Mucosa of stomach (tissue), 1 donor: ENCODE measurements at regions not wholly inside any gene's neighbourhood (a gene's known extent, or its start where the extent isn't known, plus 50 kb on each side); places are given as distances from the start of the nearest gene placed in this dataset.

Source experiments
- H3K27me3 ChIP-seq: one replicate; pipeline ENCODE4 v1.7.0; 2013; ENCODE audit warnings: mild to moderate bottlenecking, low read length; ENCODE audit not compliant: control insufficient read depth, insufficient read depth
- H3K36me3 ChIP-seq: one replicate; pipeline ENCODE4 v1.7.0; 2013; ENCODE audit warnings: low read length; ENCODE audit not compliant: control insufficient read depth, insufficient read depth
- H3K4me1 ChIP-seq: one replicate; pipeline ENCODE4 v1.7.0; 2013; ENCODE audit warnings: mild to moderate bottlenecking, low read length; ENCODE audit not compliant: control insufficient read depth, insufficient read depth
- H3K4me3 ChIP-seq: one replicate; pipeline ENCODE4 v1.7.0; 2013; ENCODE audit warnings: low read length
- H3K9ac ChIP-seq: one replicate; pipeline ENCODE4 v1.7.0; 2013; ENCODE audit warnings: mild to moderate bottlenecking, low read length, moderate library complexity
- H3K9me3 ChIP-seq: one replicate; pipeline ENCODE4 v1.7.0; 2013; ENCODE audit warnings: mild to moderate bottlenecking, low read length, moderate library complexity; ENCODE audit not compliant: control insufficient read depth
- donor health status: Pancreatic carcinoma.

DNA sequence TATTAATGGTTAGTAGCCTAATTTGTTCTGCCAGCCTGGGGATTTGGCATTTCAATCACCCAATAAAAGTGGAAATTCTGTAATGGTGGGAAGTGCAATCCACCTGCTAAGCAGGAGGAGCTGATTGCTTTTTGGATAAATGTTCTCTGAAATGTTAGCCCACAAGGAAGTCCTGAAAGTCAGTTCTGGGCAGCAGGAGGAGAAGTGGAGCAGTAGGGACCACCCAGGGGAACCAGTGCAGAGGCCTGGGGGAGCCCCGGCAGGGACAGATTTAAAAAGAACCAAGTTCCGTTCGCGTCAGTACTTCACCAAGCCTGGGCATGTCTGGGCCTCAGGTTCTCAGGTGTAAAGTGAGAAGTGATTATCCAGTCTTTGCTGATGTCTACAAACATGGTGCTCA lies 248.5 kb upstream of the RAB6C start:
- no peaks in the 10 kb centered on the region for H3K4me1 ChIP-seq
- H3K9me3 ChIP-seq, result no peaks in the 10 kb centered on the region
- H3K36me3 ChIP-seq, result no peaks in the 10 kb centered on the region
- H3K9ac ChIP-seq, result no peak overlapping the region
- H3K27me3 ChIP-seq, result no peaks in the 10 kb centered on the region
- no peak overlapping the region for H3K4me3 ChIP-seq

- no peaks in the 10 kb centered on the region for H3K27me3 ChIP-seq
- no peaks in the 10 kb centered on the region for H3K36me3 ChIP-seq
- no peak overlapping the region for H3K4me3 ChIP-seq
- H3K4me1 ChIP-seq, result no peaks in the 10 kb centered on the region
- H3K9ac ChIP-seq, result no peak overlapping the region
- no peaks in the 10 kb centered on the region for H3K9me3 ChIP-seq
Measured at GRCh38 chr2:129731907-129732629, 247.4 kb upstream of the RAB6C start.

DNA sequence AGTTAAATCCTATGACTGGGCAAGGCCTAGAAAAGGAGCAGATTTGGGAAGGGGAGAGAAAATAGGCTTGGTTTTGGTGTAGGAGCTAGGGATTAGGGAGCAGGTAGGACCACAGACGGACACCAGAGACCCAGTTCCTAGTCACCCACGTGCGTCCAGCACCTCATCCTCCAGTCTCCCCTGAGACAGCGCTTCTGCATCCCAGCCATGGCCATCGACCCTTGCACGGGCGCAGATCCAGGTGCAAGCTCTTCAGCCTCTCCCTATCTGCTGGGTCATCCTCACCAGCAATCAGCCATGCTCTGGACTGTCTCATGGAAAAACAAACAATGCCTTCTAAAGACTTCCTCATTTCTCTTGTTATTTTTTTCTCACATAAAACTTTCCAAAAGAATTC lies 246.8 kb upstream of the RAB6C start:
- Histone ChIP-seq H3K4me1 (no peaks in the 10 kb centered on the region), H3K36me3 (no peaks in the 10 kb centered on the region), H3K27me3 (no peaks in the 10 kb centered on the region), H3K9me3 (no peaks in the 10 kb centered on the region), H3K4me3 (no peak overlapping the region), H3K9ac (no peak overlapping the region)

GRCh38 chr2:129733041-129733440 lies 246.4 kb upstream of the RAB6C start:
- H3K9me3 ChIP-seq, result no peaks in the 10 kb centered on the region
- no peak overlapping the region for H3K9ac ChIP-seq
- H3K4me3 ChIP-seq, result no peak overlapping the region
- no peaks in the 10 kb centered on the region for H3K36me3 ChIP-seq
- no peaks in the 10 kb centered on the region for H3K4me1 ChIP-seq
- H3K27me3 ChIP-seq, result no peaks in the 10 kb centered on the region

DNA sequence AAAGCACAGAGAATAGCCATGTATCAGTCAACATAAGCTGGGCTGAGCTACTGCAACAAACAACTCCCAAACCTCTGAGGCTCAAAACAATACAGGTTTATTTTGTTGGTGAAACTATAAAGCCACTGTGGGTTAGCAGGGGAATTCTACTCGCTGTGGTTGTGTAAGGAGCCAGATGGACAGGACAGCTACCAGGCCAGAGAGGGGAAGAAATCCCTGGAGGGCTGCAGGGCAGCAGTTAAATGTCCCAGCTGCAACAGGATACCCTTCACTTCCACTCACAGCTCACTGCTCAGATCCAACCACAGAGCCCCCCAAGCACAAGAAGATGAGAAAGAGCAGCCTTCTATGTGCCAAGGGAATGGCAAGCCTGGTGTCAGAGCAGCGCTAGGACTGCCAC lies 245.9 kb upstream of the RAB6C start:
- no peak overlapping the region for H3K9ac ChIP-seq
- H3K36me3 ChIP-seq, result no peaks in the 10 kb centered on the region
- H3K9me3 ChIP-seq, result no peaks in the 10 kb centered on the region
- H3K4me3 ChIP-seq, result no peak overlapping the region
- no peaks in the 10 kb centered on the region for H3K27me3 ChIP-seq
- no peaks in the 10 kb centered on the region for H3K4me1 ChIP-seq

GRCh38 chr2:129734343-129735034 lies 245.0 kb upstream of the RAB6C start:
- Histone ChIP-seq H3K9me3 (no peaks in the 10 kb centered on the region), H3K27me3 (no peaks in the 10 kb centered on the region), H3K9ac (no peak overlapping the region), H3K36me3 (no peaks in the 10 kb centered on the region), H3K4me3 (no peak overlapping the region), H3K4me1 (no peaks in the 10 kb centered on the region)

- Histone ChIP-seq H3K36me3 (no peaks in the 10 kb centered on the region), H3K9ac (no peak overlapping the region), H3K4me1 (no peaks in the 10 kb centered on the region), H3K27me3 (no peaks in the 10 kb centered on the region), H3K9me3 (no peaks in the 10 kb centered on the region), H3K4me3 (no peak overlapping the region)
Measured at GRCh38 chr2:129735576-129735975, 243.9 kb upstream of the RAB6C start.

DNA sequence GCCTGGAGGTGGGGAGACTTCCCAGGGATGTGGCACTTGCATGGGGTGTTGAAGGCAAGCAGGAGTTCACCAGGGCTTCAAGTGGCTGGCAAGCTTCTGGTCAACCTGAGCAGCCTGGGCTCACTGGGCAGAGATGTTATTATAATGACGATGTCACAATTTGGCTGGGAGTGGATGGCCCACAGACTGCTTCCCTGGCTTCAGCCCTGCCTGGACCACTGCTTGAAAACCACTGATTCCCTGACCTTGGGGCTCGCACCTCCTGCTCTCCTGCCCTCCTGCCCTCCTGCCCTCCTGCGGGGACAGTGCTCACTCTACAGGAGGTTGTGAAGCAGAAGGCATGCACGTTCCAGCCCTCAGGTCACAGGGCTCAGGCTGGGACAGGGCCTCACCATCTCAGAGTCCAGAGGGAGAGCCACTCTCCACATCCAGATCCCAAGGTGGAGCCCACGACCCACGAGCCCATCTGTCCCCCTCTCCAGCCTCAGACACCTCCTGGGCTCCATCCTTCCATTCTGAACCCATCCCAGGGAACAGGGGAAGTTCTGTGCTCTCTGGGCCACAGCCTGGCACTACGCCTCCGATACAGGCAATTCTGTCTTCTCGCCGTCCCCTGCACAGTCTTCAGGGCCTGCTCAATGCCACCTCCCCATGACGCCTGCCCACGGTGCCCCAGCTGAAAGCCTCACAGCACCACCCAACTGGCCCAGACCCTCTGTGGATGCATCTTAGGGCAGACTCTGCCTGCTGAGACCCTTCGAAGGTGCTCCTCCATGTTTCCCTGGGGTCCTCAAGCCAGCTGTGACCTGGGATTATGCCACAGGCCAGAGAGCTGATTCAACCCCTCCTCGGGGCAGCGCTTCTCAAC lies 241.6 kb upstream of the RAB6C start:
- Histone ChIP-seq H3K9ac (no peak overlapping the region), H3K4me3 (no peak overlapping the region), H3K9me3 (no peaks in the 10 kb centered on the region), H3K4me1 (no peaks in the 10 kb centered on the region), H3K27me3 (no peaks in the 10 kb centered on the region), H3K36me3 (no peaks in the 10 kb centered on the region)

DNA sequence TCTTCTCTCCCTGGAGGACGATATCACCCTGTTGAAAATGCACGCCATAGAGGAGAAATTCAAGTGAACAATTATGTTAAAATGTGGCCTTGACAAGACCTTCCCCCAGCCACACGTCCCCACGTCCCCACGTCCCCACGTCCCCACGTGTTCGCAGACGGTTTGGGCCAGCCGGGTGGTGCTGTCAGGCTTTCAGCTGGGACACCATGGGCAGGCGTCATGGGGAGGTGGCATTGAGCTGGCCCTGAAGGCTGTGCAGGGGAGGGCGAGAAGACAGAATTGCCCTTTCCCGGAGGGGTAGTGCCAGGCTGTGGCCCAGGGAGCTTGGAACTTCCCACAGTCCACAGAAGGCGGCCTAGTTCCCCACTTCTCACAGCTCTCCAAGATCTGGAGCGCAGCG lies 240.7 kb upstream of the RAB6C start:
- Histone ChIP-seq H3K27me3 (no peaks in the 10 kb centered on the region), H3K9ac (no peak overlapping the region), H3K4me1 (no peaks in the 10 kb centered on the region), H3K36me3 (no peaks in the 10 kb centered on the region), H3K4me3 (no peak overlapping the region), H3K9me3 (no peaks in the 10 kb centered on the region)

GRCh38 chr2:129740504-129740903 lies 239.0 kb upstream of the RAB6C start:
- H3K4me1 ChIP-seq, result no peaks in the 10 kb centered on the region
- no peak overlapping the region for H3K9ac ChIP-seq
- no peak overlapping the region for H3K4me3 ChIP-seq
- no peaks in the 10 kb centered on the region for H3K36me3 ChIP-seq
- H3K27me3 ChIP-seq, result no peaks in the 10 kb centered on the region
- no peaks in the 10 kb centered on the region for H3K9me3 ChIP-seq

DNA sequence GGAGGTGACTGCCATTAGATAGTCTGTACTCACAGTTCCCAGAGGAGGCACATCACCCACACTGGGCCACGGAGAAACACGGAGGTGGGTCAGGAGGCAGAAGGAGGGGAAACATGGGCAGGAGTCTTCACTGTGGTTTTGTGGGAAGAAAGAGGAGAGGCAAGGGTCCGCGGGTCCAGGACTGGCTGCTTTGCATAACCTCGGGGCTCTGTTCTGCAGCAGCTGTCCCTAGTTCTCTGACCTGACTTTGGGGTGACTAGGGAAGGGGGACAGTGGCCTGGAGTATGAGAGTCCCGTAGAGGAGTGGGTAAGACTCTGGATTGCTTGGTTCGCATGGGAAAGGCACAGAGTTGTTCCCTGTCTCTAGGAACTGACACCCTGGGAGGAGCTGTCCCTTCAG lies 238.3 kb upstream of the RAB6C start:
- Histone ChIP-seq H3K9ac (no peak overlapping the region), H3K9me3 (no peaks in the 10 kb centered on the region), H3K4me1 (no peaks in the 10 kb centered on the region), H3K27me3 (no peaks in the 10 kb centered on the region), H3K36me3 (no peaks in the 10 kb centered on the region), H3K4me3 (no peak overlapping the region)

- Histone ChIP-seq H3K4me3 (no peak overlapping the region), H3K36me3 (no peaks in the 10 kb centered on the region)
Measured at GRCh38 chr2:129741623-129742022, 237.8 kb upstream of the RAB6C start.

More at GRCh38 chr2:129741623-129742022, 237.8 kb upstream of the RAB6C start:
- no peaks in the 10 kb centered on the region for H3K4me1 ChIP-seq
- no peaks in the 10 kb centered on the region for H3K27me3 ChIP-seq
- no peaks in the 10 kb centered on the region for H3K9me3 ChIP-seq
- no peak overlapping the region for H3K9ac ChIP-seq
